H1 (cell line): ENCODE measurements at regions not wholly inside any gene's neighbourhood (a gene's known extent, or its start where the extent isn't known, plus 50 kb on each side); places are given as distances from the start of the nearest gene placed in this dataset.
A peak's percentile ranks its signal among the peaks of the same experiment; 100 is the strongest.

Source experiments
- CHD2 ChIP-seq: IDR thresholded peaks from 2 replicates; pipeline ENCODE4 v1.6.1; 2012; ENCODE audit warnings: low read length, improper control_type of control experiment
- CHD7 ChIP-seq: fragments of 300-600 bp; sonication (generic); IDR thresholded peaks from 2 replicates; pipeline ENCODE4 v1.7.1; 2012; ENCODE audit warnings: low read length, moderate library complexity, mild to moderate bottlenecking, inconsistent platforms; ENCODE audit not compliant: insufficient replicate concordance
- CREB1 ChIP-seq: IDR thresholded peaks from 2 replicates; pipeline ENCODE4 v1.6.1; 2012; ENCODE audit warnings: inconsistent platforms
- E2F6 ChIP-seq: IDR thresholded peaks from 2 replicates; pipeline ENCODE4 v1.6.1; 2012; ENCODE audit warnings: inconsistent platforms
- EZH2 ChIP-seq: fragments of 200-600 bp; sonication (generic); IDR thresholded peaks from 2 replicates; pipeline ENCODE4 v1.7.1; 2012; ENCODE audit warnings: low read depth, mild to moderate bottlenecking, moderate library complexity, low read length, inconsistent platforms; ENCODE audit not compliant: severe bottlenecking
- FOSL1 ChIP-seq: IDR thresholded peaks from 2 replicates; pipeline ENCODE4 v1.6.1; 2011; ENCODE audit warnings: mild to moderate bottlenecking, low read depth, low read length, moderate library complexity; ENCODE audit not compliant: insufficient read depth
- NANOG ChIP-seq: IDR thresholded peaks from 2 replicates; pipeline ENCODE4 v1.6.1; 2011; ENCODE audit warnings: low read length, low read depth, mild to moderate bottlenecking, inconsistent platforms; ENCODE audit not compliant: insufficient read depth, poor library complexity, severe bottlenecking
- PHF8 ChIP-seq: fragments of 200-600 bp; sonication (generic); conservative IDR thresholded peaks from 2 replicates; pipeline ENCODE4 v1.7.1; 2012; ENCODE audit warnings: low read depth, mild to moderate bottlenecking, inconsistent platforms, low read length, moderate library complexity
- RAD21 ChIP-seq, 2 experiments: IDR thresholded peaks in 1 of 2; conservative IDR thresholded peaks in 1 of 2; 2 replicates each; pipeline ENCODE4 v1.6.1; 2011; ENCODE audit warnings: low read depth in 2 of 2, low read length in 2 of 2, improper control_type of control experiment in 1 of 2, inconsistent platforms in 1 of 2, mild to moderate bottlenecking in 1 of 2, moderate library complexity in 1 of 2
- TF ChIP-seq, protein P1 (sequence below): IDR thresholded peaks from 2 replicates; pipeline ENCODE4 v1.6.1; 2012; ENCODE audit warnings: inconsistent platforms

GRCh38 chr15:97903971-97904572, 56.4 kb upstream of the ARRDC4 start (continued):
- TF ChIP-seq CHD7 (no peak), PHF8 (no peak), FOSL1 (no peak), CREB1 (0 out of 2 replicates have a peak, but pooled peaks have one; percentile 30), CHD2 (no peak), EZH2 (no peak), NANOG (no peak), RAD21 (IDR thresholded peaks at IDR 0.05 in 1 of 2, conservative IDR thresholded peaks at IDR 0.05 in 1 of 2; ENCODE audit: low read depth in 2 of 2, low read length in 2 of 2) (peak; percentile 81 to 85), E2F6 (no peak)
- TF ChIP-seq, protein P1, sequence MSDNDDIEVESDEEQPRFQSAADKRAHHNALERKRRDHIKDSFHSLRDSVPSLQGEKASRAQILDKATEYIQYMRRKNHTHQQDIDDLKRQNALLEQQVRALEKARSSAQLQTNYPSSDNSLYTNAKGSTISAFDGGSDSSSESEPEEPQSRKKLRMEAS = no peak
